Vagina (tissue), 2 donors: ENCODE measurements at regions not wholly inside any gene's neighbourhood (a gene's known extent, or its start where the extent isn't known, plus 50 kb on each side); places are given as distances from the start of the nearest gene placed in this dataset.

Experiments used
- POLR2A ChIP-seq, 2 donors: fragments of 450-650 bp; IDR thresholded peaks; one replicate each; pipeline ENCODE4 v1.6.1; 2017; ENCODE audit warnings: antibody characterized with exemption in 2 of 2, mild to moderate bottlenecking in 2 of 2, moderate library complexity in 2 of 2
- POLR2AphosphoS5 ChIP-seq, 2 donors: sonication (generic); formaldehyde crosslinking; IDR thresholded peaks; one replicate each; pipeline ENCODE4 v1.9.0; 2017; ENCODE audit warnings: antibody characterized with exemption in 2 of 2, mild to moderate bottlenecking in 2 of 2, low read depth in 1 of 2; ENCODE audit not compliant: insufficient read depth in 1 of 2

DNA sequence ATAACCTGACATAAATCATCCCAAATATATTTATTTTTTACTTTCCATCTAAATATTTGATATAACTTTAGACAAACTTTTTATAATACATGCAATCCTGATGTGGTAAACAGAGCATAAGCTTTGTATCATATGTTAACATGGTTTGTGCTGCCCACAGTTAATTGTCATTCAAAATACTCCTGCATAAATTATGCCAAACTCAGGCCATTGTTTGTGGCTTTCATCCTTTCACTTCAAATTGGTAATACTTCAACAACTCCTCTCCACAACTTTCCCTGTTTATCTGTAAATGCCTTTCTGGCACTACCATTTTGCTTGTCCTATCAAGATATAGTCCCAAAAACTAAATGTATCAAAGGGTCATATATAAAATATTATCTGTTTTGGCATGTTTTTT is 586.7 kb downstream of the HINT1 start:
- TF ChIP-seq POLR2A (IDR thresholded peaks at IDR 0.05) (no peak), POLR2AphosphoS5 (IDR thresholded peaks at IDR 0.05; ENCODE audit: insufficient read depth in 1 of 2, low read depth in 1 of 2) (no peak)
